ENCODE measurements at regions not wholly inside any gene's neighbourhood (a gene's known extent, or its start where the extent isn't known, plus 50 kb on each side); places are given as distances from the start of the nearest gene placed in this dataset.

DNA sequence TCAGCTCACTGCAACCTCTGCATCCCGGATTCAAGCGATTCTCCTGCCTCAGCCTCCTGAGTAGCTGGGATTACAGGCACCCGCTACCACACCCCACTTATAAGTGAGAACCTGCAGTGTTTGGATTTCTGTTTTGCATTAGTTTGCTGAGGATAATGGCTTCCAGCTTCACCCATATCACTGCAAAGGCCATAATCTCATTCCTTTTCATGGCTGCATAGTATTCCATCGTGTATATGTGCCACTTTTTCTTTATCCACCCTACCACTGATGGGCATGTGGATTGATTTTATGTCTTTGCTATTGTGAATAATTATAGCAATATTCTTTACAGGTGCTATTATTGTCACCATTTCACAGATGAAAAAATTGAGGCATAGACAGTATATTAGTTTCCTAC is 301.0 kb upstream of the MAF start:
- TF ChIP-seq, protein P1, sequence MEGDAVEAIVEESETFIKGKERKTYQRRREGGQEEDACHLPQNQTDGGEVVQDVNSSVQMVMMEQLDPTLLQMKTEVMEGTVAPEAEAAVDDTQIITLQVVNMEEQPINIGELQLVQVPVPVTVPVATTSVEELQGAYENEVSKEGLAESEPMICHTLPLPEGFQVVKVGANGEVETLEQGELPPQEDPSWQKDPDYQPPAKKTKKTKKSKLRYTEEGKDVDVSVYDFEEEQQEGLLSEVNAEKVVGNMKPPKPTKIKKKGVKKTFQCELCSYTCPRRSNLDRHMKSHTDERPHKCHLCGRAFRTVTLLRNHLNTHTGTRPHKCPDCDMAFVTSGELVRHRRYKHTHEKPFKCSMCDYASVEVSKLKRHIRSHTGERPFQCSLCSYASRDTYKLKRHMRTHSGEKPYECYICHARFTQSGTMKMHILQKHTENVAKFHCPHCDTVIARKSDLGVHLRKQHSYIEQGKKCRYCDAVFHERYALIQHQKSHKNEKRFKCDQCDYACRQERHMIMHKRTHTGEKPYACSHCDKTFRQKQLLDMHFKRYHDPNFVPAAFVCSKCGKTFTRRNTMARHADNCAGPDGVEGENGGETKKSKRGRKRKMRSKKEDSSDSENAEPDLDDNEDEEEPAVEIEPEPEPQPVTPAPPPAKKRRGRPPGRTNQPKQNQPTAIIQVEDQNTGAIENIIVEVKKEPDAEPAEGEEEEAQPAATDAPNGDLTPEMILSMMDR (IDR thresholded peaks at IDR 0.05): no peak
- TF ChIP-seq EP300 (IDR thresholded peaks at IDR 0.05) (no peak), POLR2A (IDR thresholded peaks at IDR 0.05; ENCODE audit: low read depth) (no peak), POLR2AphosphoS5 (IDR thresholded peaks at IDR 0.05) (no peak)
- Histone ChIP-seq H3K36me3 (no peaks in the 10 kb centered on the region), H3K4me1 (no peaks in the 10 kb centered on the region), H3K27me3 (peaks cover 0 to 3% (median 0%) of the 10 kb centered on the region in 4 donors), H3K4me3 (no peak overlapping the region), H3K9me3 (no peaks in the 10 kb centered on the region), H3K27ac (replicated peaks in 1 of 4) (no peak overlapping the region)
- WGBS: 94% methylated on average over 4 of the region's 4 CpGs
- intact Hi-C loops (cut with DNase I): no loop called here
- no peak for DNase-seq (ENCODE audit: extremely low spot score)

DNA sequence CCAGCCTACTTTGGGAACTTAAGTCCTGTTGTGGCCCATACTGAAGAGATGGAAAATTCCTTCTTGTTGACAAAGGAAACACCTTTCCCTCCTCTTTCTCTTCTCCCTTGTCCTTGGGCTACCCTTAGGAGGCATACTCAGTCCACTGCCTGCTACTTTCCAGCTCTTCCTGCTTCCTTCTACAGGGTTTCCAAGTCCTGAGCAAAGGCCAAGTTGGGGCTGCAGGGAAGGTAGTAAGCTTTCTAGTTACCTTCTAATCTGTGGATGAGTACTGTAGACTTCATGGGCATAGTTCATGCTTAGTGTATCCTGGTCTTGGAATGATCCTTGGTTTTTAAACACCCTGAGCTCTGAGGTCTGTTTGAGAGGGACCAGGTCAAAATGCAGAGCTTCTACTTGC is 299.2 kb upstream of the MAF start:
- no peak for DNase-seq (ENCODE audit: extremely low spot score)
- Histone ChIP-seq H3K27me3 (no peaks in the 10 kb centered on the region), H3K9me3 (no peaks in the 10 kb centered on the region), H3K4me3 (no peak overlapping the region), H3K27ac (replicated peaks in 1 of 4) (no peak overlapping the region), H3K36me3 (no peaks in the 10 kb centered on the region), H3K4me1 (no peaks in the 10 kb centered on the region)
- no peak for TF ChIP-seq POLR2AphosphoS5 (IDR thresholded peaks at IDR 0.05)
- TF ChIP-seq, protein P1 (IDR thresholded peaks at IDR 0.05): no peak
- no peak for TF ChIP-seq EP300 (IDR thresholded peaks at IDR 0.05)
- TF ChIP-seq POLR2A (IDR thresholded peaks at IDR 0.05; ENCODE audit: low read depth): no peak
- intact Hi-C loops (cut with DNase I): no loop called here

DNA sequence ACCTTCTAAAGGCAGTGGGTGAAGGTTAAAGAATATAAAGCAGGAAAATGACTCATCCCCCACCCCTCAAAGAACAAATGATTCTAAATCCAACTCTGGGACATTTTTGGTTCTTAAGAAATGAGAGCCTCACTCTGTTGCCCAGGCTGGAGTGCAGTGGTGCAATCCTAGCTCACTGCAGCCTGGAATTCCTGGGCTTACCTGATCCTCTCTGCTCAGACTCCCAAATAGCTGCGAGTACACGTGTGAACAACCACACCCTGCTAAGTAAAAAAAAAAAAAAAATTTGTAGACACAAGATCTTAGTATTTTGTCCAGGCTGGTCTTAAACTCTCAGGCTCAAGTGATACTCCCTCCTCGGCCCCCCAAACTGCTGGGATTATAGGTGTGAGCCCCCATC is 298.8 kb upstream of the MAF start:
- TF ChIP-seq EP300 (IDR thresholded peaks at IDR 0.05): no peak
- TF ChIP-seq, protein P1 (IDR thresholded peaks at IDR 0.05): no peak
- TF ChIP-seq POLR2AphosphoS5 (IDR thresholded peaks at IDR 0.05): no peak
- no peak for TF ChIP-seq POLR2A (IDR thresholded peaks at IDR 0.05; ENCODE audit: low read depth)
- H3K27ac ChIP-seq (replicated peaks in 1 of 4): no peak overlapping the region
- DNase-seq (ENCODE audit: extremely low spot score): no peak
- 86% methylated on average over 3 of the region's 3 CpGs for WGBS
- H3K4me3 ChIP-seq: no peak overlapping the region
- no peaks in the 10 kb centered on the region for H3K4me1 ChIP-seq
- intact Hi-C loops (cut with DNase I): no loop called here
- H3K36me3 ChIP-seq: no peaks in the 10 kb centered on the region
- H3K9me3 ChIP-seq: no peaks in the 10 kb centered on the region
- H3K27me3 ChIP-seq: no peaks in the 10 kb centered on the region

DNA sequence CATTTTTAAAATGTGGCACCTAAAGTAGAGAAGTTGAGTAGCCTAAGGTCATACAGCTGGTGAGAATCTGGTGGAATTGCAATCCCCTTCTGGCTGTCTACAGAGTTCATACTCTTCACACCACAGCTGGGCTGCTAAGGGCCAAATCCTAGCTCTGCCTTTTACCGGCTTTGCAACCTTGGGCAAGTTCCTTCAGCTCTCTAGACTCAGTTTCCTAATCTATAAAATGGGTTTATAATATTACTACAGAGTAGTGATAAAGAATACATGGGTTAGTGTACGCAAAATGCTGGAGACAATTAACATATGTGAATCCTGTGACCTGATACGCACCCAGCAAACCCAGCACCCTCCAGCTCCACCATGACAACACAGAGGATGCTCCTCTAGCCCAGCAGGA is 298.2 kb upstream of the MAF start:
- Histone ChIP-seq H3K36me3 (no peaks in the 10 kb centered on the region), H3K4me1 (no peaks in the 10 kb centered on the region), H3K9me3 (no peaks in the 10 kb centered on the region), H3K27ac (replicated peaks in 1 of 4) (no peak overlapping the region), H3K27me3 (no peaks in the 10 kb centered on the region), H3K4me3 (no peak overlapping the region)
- intact Hi-C loops (cut with DNase I): no loop called here
- TF ChIP-seq POLR2A (IDR thresholded peaks at IDR 0.05; ENCODE audit: low read depth): no peak
- TF ChIP-seq POLR2AphosphoS5 (IDR thresholded peaks at IDR 0.05): no peak
- no peak for TF ChIP-seq EP300 (IDR thresholded peaks at IDR 0.05)
- 77% methylated on average over 3 of the region's 3 CpGs for WGBS
- DNase-seq (ENCODE audit: extremely low spot score): no peak

DNA sequence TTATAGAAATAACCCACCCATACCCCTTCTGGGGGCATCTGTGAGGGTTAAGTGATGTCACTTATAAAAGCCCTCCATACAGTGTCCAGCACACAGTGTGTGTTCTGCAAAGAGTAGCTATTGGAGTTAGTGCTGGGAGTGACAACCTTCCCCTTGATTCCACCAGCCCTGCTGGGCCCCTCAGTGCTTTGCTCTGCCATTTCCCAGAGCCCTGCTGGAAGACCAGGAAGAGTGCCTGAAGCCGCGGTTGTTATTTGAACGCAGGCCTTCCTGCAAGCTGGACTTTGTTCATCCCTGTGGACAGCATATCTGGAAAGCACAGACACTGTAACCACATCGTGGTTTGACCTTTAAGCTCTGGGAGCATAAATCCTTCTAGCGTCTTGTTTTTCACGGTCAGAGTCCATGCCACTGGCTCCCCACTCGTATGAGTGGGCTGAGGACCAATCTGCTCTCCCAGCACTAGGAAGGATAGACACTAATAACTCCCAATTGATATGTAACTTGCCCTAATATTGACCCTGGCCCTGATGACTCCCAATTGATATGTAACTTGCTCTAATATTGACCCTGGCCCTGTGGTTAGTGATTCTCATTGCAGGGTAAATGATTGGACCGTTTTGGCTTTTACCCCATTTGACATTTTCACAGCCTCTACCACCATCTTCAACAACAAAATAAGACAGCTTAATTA is 297.1 kb upstream of the MAF start:
- intact Hi-C loops (cut with DNase I): no loop called here
- DNase-seq (ENCODE audit: extremely low spot score): peak; percentile 60
- H3K27ac ChIP-seq (replicated peaks in 1 of 4): no peak overlapping the region

More for the DNA sequence above, 297.1 kb upstream of the MAF start:
- Histone ChIP-seq H3K9me3 (no peaks in the 10 kb centered on the region), H3K4me1 (no peaks in the 10 kb centered on the region), H3K27me3 (no peaks in the 10 kb centered on the region), H3K36me3 (no peaks in the 10 kb centered on the region), H3K4me3 (no peak overlapping the region)
- 55% methylated on average over 5 of the region's 8 CpGs for WGBS
- TF ChIP-seq EP300 (IDR thresholded peaks at IDR 0.05) (no peak), POLR2A (IDR thresholded peaks at IDR 0.05; ENCODE audit: low read depth) (no peak), POLR2AphosphoS5 (IDR thresholded peaks at IDR 0.05) (no peak)
- TF ChIP-seq, protein P1 (IDR thresholded peaks at IDR 0.05): no peak

All from esophagus muscularis mucosa (tissue), 4 donors.